GM18909 (cell line): ENCODE measurements at regions not wholly inside any gene's neighbourhood (a gene's known extent, or its start where the extent isn't known, plus 50 kb on each side); places are given as distances from the start of the nearest gene placed in this dataset.

Experiments used
- ATAC-seq: cut with Tn5 transposase; IDR thresholded peaks from one replicate; pipeline ENCODE4 v1.9.1; 2021; ENCODE audit warnings: mild to moderate bottlenecking; ENCODE audit not compliant: unreplicated experiment, poor library complexity

GRCh38 chr13:34627509-34628208 is 314.4 kb upstream of the NBEA start:
- ATAC-seq = no peak

- no peak for ATAC-seq
Observed at GRCh38 chr13:34628209-34628682, 313.8 kb upstream of the NBEA start.

- no peak for ATAC-seq
Observed at GRCh38 chr13:34634448-34634847, 307.6 kb upstream of the NBEA start.

- no peak for ATAC-seq
Observed at GRCh38 chr13:34637138-34637537, 304.9 kb upstream of the NBEA start.

GRCh38 chr13:34637636-34638035 is 304.4 kb upstream of the NBEA start:
- no peak for ATAC-seq

GRCh38 chr13:34638897-34639296 is 303.2 kb upstream of the NBEA start:
- no peak for ATAC-seq

GRCh38 chr13:34640179-34640992 is 301.7 kb upstream of the NBEA start:
- ATAC-seq = no peak

- ATAC-seq = no peak
Observed at GRCh38 chr13:34640993-34641330, 301.1 kb upstream of the NBEA start.

GRCh38 chr13:34647379-34648150 is 294.5 kb upstream of the NBEA start:
- no peak for ATAC-seq

- no peak for ATAC-seq
Observed at GRCh38 chr13:34654203-34654602, 287.9 kb upstream of the NBEA start.

GRCh38 chr13:34654647-34655046 is 287.4 kb upstream of the NBEA start:
- no peak for ATAC-seq

- ATAC-seq = no peak
Observed at GRCh38 chr13:34655554-34655953, 286.5 kb upstream of the NBEA start.

- no peak for ATAC-seq
Observed at GRCh38 chr13:34657716-34658115, 284.4 kb upstream of the NBEA start.

GRCh38 chr13:34667286-34668218 is 274.5 kb upstream of the NBEA start:
- no peak for ATAC-seq

GRCh38 chr13:34671137-34671536 is 270.9 kb upstream of the NBEA start:
- ATAC-seq = no peak

- ATAC-seq = no peak
Observed at GRCh38 chr13:34672631-34673030, 269.4 kb upstream of the NBEA start.

- no peak for ATAC-seq
Observed at GRCh38 chr13:34675626-34676025, 266.4 kb upstream of the NBEA start.

- no peak for ATAC-seq
Observed at GRCh38 chr13:34678154-34678553, 263.9 kb upstream of the NBEA start.

GRCh38 chr13:34681405-34681955 is 260.6 kb upstream of the NBEA start:
- ATAC-seq = no peak

- ATAC-seq = no peak
Observed at GRCh38 chr13:34695063-34695462, 247.0 kb upstream of the NBEA start.
